ENCODE measurements at regions not wholly inside any gene's neighbourhood (a gene's known extent, or its start where the extent isn't known, plus 50 kb on each side); places are given as distances from the start of the nearest gene placed in this dataset.

- TF ChIP-seq CTCF (IDR thresholded peaks at IDR 0.05; ENCODE audit: low read depth, low read length), result no peak
- DNase-seq (ENCODE audit: extremely low read depth, low read depth), result no peak
Measured at GRCh38 chr10:83108565-83109333, 1030.6 kb upstream of the GHITM start.

- no peak for TF ChIP-seq CTCF (IDR thresholded peaks at IDR 0.05; ENCODE audit: low read depth, low read length)
- no peak for DNase-seq (ENCODE audit: extremely low read depth, low read depth)
Measured at GRCh38 chr10:83119346-83119745, 1020.0 kb upstream of the GHITM start.

GRCh38 chr10:83122336-83122735 is 1017.0 kb upstream of the GHITM start:
- no peak for DNase-seq (ENCODE audit: extremely low read depth, low read depth)
- no peak for TF ChIP-seq CTCF (IDR thresholded peaks at IDR 0.05; ENCODE audit: low read depth, low read length)

- TF ChIP-seq CTCF (IDR thresholded peaks at IDR 0.05; ENCODE audit: low read depth, low read length), result no peak
- no peak for DNase-seq (ENCODE audit: extremely low read depth, low read depth)
Measured at GRCh38 chr10:83127942-83128575, 1011.2 kb upstream of the GHITM start.

- no peak for DNase-seq (ENCODE audit: extremely low read depth, low read depth)
- no peak for TF ChIP-seq CTCF (IDR thresholded peaks at IDR 0.05; ENCODE audit: low read depth, low read length)
Measured at GRCh38 chr10:83140811-83141210, 998.5 kb upstream of the GHITM start.

- DNase-seq (ENCODE audit: extremely low read depth, low read depth), result no peak
- TF ChIP-seq CTCF (IDR thresholded peaks at IDR 0.05; ENCODE audit: low read depth, low read length), result no peak
Measured at GRCh38 chr10:83142074-83142563, 997.2 kb upstream of the GHITM start.

GRCh38 chr10:83144461-83144860 is 994.8 kb upstream of the GHITM start:
- no peak for DNase-seq (ENCODE audit: extremely low read depth, low read depth)
- TF ChIP-seq CTCF (IDR thresholded peaks at IDR 0.05; ENCODE audit: low read depth, low read length), result no peak

Data from AG09319 (cell line).